ENCODE measurements at regions not wholly inside any gene's neighbourhood (a gene's known extent, or its start where the extent isn't known, plus 50 kb on each side); places are given as distances from the start of the nearest gene placed in this dataset.

DNA sequence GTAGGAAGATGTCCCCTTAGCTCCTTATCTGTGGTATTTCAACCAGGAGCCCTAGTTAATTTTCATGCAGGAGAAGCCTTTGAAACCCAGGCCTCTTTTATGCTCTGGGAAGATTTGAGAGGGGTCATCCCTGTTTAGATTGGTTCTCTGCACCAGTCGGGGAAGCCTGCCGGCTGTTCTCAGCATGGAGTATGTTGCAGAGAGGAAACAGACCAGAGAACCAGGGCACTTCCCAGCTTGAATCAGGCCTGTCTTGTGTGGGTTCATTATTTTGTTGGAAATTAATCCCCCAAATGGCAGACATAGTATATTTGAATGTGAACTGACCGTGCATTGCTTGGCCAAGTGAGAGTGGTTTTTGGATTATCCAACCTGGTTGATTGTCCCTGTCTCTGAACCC, 1082.1 kb upstream of the RBFOX1 start:
- peaks cover 44% of the 10 kb centered on the region for H3K9me3 Mint-ChIP-seq
- ATAC-seq (replicated peaks; ENCODE audit: extremely low read depth, poor library complexity, severe bottlenecking) (no peak), DNase-seq (ENCODE audit: low spot score in 2 of 2) (no peak)

DNA sequence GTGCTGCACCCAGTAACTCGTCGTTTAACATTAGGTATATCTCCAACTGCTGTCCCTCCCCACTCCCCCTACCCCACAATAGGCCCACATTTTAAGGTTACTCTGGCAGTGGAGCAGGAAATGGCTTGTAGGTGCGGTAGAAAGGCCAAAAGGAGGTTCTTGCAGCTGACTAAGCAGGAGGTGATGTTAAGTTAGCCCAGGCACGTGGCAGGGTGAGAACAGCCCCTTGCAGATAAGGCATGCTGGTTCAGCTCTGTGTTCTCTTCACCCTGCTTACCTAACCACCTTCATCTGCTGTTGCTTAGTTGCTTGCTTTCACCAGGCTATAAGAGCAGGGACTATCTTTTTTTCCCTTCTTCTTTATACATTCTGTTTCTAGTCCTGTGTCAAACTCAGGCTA, 1082.8 kb upstream of the RBFOX1 start:
- Mint-ChIP-seq H3K27ac (ENCODE audit: low read depth) (no peak overlapping the region), H3K9me3 (peaks cover 38% of the 10 kb centered on the region), H3K4me3 (no peak overlapping the region), H3K4me1 (no peaks in the 10 kb centered on the region), H3K36me3 (ENCODE audit: insufficient read depth) (no peaks in the 10 kb centered on the region), H3K27me3 (no peaks in the 10 kb centered on the region)
- ATAC-seq (replicated peaks; ENCODE audit: extremely low read depth, poor library complexity, severe bottlenecking): no peak
- no peak for DNase-seq (ENCODE audit: low spot score in 2 of 2)

More for the DNA sequence above, 1082.1 kb upstream of the RBFOX1 start:
- Mint-ChIP-seq H3K4me1 (no peaks in the 10 kb centered on the region), H3K27me3 (no peaks in the 10 kb centered on the region), H3K36me3 (ENCODE audit: insufficient read depth) (no peaks in the 10 kb centered on the region), H3K4me3 (no peak overlapping the region), H3K27ac (ENCODE audit: low read depth) (no peak overlapping the region)

DNA sequence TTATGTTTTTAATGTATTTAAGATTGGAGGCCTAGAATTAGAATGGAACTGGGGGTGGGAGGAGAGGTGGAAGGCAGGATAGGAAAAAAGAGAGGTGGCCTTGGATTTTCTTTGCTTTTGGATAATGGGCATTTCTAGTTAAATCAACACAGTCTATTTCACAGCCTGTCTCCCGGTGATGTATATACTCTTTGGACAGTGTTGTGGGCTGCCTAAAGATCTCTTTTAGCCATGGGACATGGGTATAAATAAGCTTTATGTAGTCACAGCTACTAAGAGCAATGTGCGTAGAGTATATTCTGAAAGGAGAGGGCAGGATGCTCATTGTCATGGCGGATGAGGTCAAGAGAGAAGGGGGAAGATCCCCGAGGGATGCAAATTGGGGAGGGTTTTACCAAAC, 1084.4 kb upstream of the RBFOX1 start:
- Mint-ChIP-seq H3K4me1 (no peaks in the 10 kb centered on the region), H3K9me3 (peaks cover 38% of the 10 kb centered on the region), H3K36me3 (ENCODE audit: insufficient read depth) (no peaks in the 10 kb centered on the region), H3K4me3 (no peak overlapping the region), H3K27ac (ENCODE audit: low read depth) (no peak overlapping the region), H3K27me3 (no peaks in the 10 kb centered on the region)
- no peak for DNase-seq (ENCODE audit: low spot score in 2 of 2)
- no peak for ATAC-seq (replicated peaks; ENCODE audit: extremely low read depth, poor library complexity, severe bottlenecking)

DNA sequence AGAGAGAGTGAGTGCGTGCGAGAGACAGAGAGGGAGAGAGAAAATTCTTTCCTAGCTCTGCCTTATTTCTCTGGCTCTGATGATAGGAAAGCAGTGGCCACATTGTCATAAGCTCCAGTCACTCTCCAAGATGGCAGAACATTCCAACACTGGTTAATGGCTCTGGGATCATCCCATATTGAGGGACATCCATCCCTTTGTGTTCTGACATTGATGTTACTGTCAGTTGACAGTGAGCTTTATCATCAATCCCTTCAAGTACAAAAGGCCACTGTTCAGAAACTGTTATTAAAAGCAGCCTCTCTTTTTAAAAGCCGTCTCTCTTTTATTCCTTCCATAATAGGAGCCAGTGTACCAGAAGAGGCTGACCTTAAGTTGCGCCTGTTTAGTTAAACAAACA, 1084.9 kb upstream of the RBFOX1 start:
- H3K4me3 Mint-ChIP-seq: no peak overlapping the region
- no peak for ATAC-seq (replicated peaks; ENCODE audit: extremely low read depth, poor library complexity, severe bottlenecking)
- no peaks in the 10 kb centered on the region for H3K27me3 Mint-ChIP-seq
- H3K9me3 Mint-ChIP-seq: peaks cover 42% of the 10 kb centered on the region
- no peaks in the 10 kb centered on the region for H3K36me3 Mint-ChIP-seq (ENCODE audit: insufficient read depth)
- DNase-seq (ENCODE audit: low spot score in 2 of 2): no peak
- no peak overlapping the region for H3K27ac Mint-ChIP-seq (ENCODE audit: low read depth)
- no peaks in the 10 kb centered on the region for H3K4me1 Mint-ChIP-seq

DNA sequence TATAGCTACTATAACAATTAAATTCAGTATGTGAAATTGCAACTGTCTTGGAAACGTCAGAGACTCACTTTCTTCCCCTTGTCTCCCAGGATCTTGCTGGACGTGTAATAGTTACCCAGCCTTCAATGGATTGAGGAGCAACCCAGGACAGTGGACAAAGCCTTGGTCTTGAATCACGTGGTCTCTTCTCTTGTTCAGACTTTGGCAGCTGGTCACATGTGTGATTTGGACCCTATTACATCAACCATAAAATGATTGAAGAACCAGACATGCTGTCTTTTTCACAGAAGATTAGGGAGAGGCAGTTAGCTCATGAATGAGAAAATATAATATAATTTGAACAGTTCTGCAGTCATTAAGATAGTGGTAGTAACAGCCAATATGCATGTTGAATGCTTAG, 1085.5 kb upstream of the RBFOX1 start:
- Mint-ChIP-seq H3K27ac (ENCODE audit: low read depth) (no peak overlapping the region), H3K4me1 (no peaks in the 10 kb centered on the region), H3K4me3 (no peak overlapping the region), H3K9me3 (peaks cover 43% of the 10 kb centered on the region), H3K36me3 (ENCODE audit: insufficient read depth) (no peaks in the 10 kb centered on the region), H3K27me3 (no peaks in the 10 kb centered on the region)
- DNase-seq (ENCODE audit: low spot score in 2 of 2) (no peak), ATAC-seq (replicated peaks; ENCODE audit: extremely low read depth, poor library complexity, severe bottlenecking) (no peak)

DNA sequence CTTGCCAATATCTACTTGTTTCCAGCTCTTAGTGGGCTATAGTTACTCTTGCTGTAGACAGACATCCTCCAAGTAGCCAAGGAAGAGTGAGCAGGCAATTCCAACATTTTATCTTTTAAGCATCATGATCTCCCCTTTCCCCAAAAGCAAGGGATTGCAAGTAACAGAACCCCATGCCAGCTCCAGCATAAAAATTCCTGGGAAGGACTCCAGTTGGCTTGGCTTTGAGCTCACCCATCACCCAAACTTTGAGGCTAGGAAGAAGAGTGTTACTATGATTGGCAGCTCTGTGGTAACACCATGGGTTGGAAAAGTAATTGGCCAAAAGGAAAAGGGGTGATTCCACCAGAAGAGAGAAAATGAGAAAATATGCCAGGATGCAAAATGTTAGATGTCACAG, 1086.4 kb upstream of the RBFOX1 start:
- Mint-ChIP-seq H3K4me3 (no peak overlapping the region), H3K4me1 (no peaks in the 10 kb centered on the region), H3K36me3 (ENCODE audit: insufficient read depth) (no peaks in the 10 kb centered on the region), H3K9me3 (peaks cover 38% of the 10 kb centered on the region), H3K27me3 (no peaks in the 10 kb centered on the region), H3K27ac (ENCODE audit: low read depth) (no peak overlapping the region)
- ATAC-seq (replicated peaks; ENCODE audit: extremely low read depth, poor library complexity, severe bottlenecking) (no peak), DNase-seq (ENCODE audit: low spot score in 2 of 2) (no peak)

DNA sequence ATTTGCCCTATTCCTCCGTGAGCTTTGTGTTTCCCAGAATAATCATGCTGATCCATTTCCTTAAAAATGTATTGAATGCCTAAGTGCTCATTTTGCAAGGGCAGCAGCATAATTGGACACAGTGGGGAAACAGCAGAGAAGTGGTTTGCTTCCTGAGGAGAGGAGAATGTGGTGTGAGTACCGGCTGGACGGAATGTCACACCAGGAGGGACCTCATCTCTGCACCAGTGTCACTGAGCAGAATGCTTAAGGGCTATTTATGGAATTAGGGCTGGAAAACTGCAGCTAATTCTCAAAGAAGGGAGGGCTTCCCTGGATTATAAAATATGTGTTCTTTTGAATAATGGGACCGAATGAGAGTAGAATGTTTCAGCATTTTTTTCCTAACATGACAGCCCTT, 1100.6 kb upstream of the RBFOX1 start:
- Mint-ChIP-seq H3K9me3 (peaks cover 19% of the 10 kb centered on the region), H3K36me3 (ENCODE audit: insufficient read depth) (no peaks in the 10 kb centered on the region), H3K27ac (ENCODE audit: low read depth) (no peak overlapping the region), H3K4me1 (no peaks in the 10 kb centered on the region), H3K27me3 (no peaks in the 10 kb centered on the region), H3K4me3 (no peak overlapping the region)
- ATAC-seq (replicated peaks; ENCODE audit: extremely low read depth, poor library complexity, severe bottlenecking): no peak
- DNase-seq (ENCODE audit: low spot score in 2 of 2): no peak

DNA sequence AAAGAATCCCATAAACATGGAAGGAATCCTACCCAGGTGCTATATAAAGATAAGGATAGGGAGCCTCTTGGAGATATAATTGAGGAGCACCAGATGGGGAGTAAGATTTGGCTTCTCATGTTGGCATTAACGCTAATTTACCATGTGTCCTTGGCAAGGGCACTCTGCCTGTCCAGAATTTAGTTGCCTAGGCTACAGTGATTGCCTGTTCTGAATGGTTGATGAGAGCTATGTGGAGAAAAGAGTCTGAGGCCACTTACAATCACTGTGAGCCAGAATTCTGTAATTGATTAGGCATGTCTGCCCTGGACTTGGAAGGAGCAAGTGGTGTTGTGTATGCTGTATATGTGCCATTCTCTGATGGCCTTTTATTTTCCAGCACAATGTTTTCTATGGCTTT, 1101.2 kb upstream of the RBFOX1 start:
- H3K9me3 Mint-ChIP-seq: peaks cover 19% of the 10 kb centered on the region
- no peak for DNase-seq (ENCODE audit: low spot score in 2 of 2)
- no peak for ATAC-seq (replicated peaks; ENCODE audit: extremely low read depth, poor library complexity, severe bottlenecking)

DNA sequence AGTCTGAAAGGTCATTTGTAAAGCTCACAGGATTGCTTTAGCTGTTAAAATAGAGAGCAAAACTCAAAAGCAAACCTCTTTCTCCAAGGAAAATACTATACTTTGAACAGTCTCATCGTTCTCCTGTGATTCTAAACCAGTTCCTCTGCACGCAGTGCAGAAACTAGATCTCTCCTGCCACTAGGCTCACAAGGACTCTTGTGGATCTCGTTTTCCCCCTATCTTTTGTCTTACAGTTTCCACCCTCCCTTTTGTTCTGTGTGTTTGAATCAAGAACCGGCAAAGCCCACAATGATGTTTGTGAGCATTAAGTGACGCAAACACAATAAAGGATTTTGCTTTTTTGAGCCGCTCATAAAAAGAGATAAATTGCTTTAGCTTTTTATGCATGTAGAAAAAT, 1103.5 kb upstream of the RBFOX1 start:
- Mint-ChIP-seq H3K4me3 (no peak overlapping the region), H3K27me3 (no peaks in the 10 kb centered on the region), H3K9me3 (peaks cover 19% of the 10 kb centered on the region), H3K4me1 (no peaks in the 10 kb centered on the region), H3K36me3 (ENCODE audit: insufficient read depth) (no peaks in the 10 kb centered on the region), H3K27ac (ENCODE audit: low read depth) (no peak overlapping the region)
- DNase-seq (ENCODE audit: low spot score in 2 of 2) (no peak), ATAC-seq (replicated peaks; ENCODE audit: extremely low read depth, poor library complexity, severe bottlenecking) (no peak)

More for the DNA sequence above, 1101.2 kb upstream of the RBFOX1 start:
- H3K36me3 Mint-ChIP-seq (ENCODE audit: insufficient read depth): no peaks in the 10 kb centered on the region
- no peaks in the 10 kb centered on the region for H3K27me3 Mint-ChIP-seq
- no peak overlapping the region for H3K27ac Mint-ChIP-seq (ENCODE audit: low read depth)
- H3K4me1 Mint-ChIP-seq: no peaks in the 10 kb centered on the region
- H3K4me3 Mint-ChIP-seq: no peak overlapping the region

DNA sequence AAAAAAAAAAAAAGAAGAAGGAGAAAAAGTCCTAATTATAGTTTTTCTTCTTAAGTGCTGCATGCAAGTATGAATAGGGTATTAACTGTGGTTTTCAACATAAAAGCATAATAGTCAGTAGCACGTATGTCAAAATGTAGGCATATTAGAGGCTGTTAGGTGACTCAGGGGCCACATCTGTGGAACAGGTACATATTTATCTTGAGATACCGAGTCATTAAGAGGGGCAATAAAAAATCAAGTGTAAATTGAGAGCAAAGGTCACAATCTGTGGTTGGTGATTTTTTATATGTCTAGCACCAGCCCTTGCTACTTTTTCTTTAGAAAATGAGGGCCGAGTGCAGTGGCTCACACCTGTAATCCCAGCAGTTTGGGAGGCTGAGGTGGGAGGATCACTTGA, 1113.8 kb upstream of the RBFOX1 start:
- no peaks in the 10 kb centered on the region for H3K36me3 Mint-ChIP-seq (ENCODE audit: insufficient read depth)
- no peak overlapping the region for H3K27ac Mint-ChIP-seq (ENCODE audit: low read depth)
- peaks cover 7% of the 10 kb centered on the region for H3K9me3 Mint-ChIP-seq

DNA sequence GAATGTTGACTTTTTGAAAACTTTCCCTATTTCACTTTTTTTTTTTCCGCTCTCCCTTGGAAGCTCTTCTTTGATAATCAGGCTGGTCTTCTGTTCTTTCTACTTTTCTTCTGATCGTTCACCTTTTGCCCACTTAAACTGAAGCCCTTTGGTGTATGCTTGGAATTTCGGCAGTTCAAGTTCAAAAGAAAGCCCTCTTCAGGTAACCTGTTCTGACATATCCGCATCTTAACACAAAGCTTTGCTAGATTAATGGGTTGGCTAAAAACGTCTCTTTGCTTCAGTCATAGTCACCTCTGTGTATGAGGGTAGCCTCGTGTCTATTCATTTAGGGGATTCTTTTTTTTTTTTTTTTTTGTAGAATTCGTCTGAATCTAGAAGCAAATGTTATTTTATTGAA, 1115.8 kb upstream of the RBFOX1 start:
- no peaks in the 10 kb centered on the region for H3K4me1 Mint-ChIP-seq
- ATAC-seq (replicated peaks; ENCODE audit: extremely low read depth, poor library complexity, severe bottlenecking) (no peak), DNase-seq (ENCODE audit: low spot score in 2 of 2) (no peak)
- H3K27me3 Mint-ChIP-seq: no peaks in the 10 kb centered on the region
- H3K9me3 Mint-ChIP-seq: peaks cover 7% of the 10 kb centered on the region
- no peak overlapping the region for H3K27ac Mint-ChIP-seq (ENCODE audit: low read depth)
- H3K4me3 Mint-ChIP-seq: no peak overlapping the region
- H3K36me3 Mint-ChIP-seq (ENCODE audit: insufficient read depth): no peaks in the 10 kb centered on the region

More for the DNA sequence above, 1113.8 kb upstream of the RBFOX1 start:
- DNase-seq (ENCODE audit: low spot score in 2 of 2) (no peak), ATAC-seq (replicated peaks; ENCODE audit: extremely low read depth, poor library complexity, severe bottlenecking) (no peak)
- H3K27me3 Mint-ChIP-seq: no peaks in the 10 kb centered on the region
- H3K4me1 Mint-ChIP-seq: no peaks in the 10 kb centered on the region
- H3K4me3 Mint-ChIP-seq: no peak overlapping the region

DNA sequence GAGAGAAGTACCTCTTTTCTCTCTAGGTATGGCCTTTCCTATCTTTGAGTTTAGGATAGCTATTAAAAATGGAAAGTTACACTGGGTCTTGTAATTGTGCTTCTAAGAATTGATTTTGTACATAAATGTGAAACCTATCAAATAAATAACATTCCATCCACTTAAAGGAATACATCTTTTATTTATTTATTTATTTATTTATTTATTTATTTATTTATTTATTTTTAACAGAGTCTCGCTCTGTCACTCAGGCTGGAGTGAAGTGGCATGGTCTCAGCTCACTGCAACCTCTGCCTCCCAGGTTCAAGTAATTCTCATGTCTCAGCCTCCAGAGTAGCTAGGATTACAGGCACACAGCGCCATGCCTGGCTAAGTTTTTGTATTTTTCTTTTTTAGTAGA, 1114.0 kb upstream of the EEF2KMT start:
- Mint-ChIP-seq H3K4me3 (no peak overlapping the region), H3K4me1 (no peaks in the 10 kb centered on the region), H3K9me3 (peaks cover 3% of the 10 kb centered on the region), H3K36me3 (ENCODE audit: insufficient read depth) (no peaks in the 10 kb centered on the region), H3K27ac (ENCODE audit: low read depth) (no peak overlapping the region), H3K27me3 (no peaks in the 10 kb centered on the region)
- ATAC-seq (replicated peaks; ENCODE audit: extremely low read depth, poor library complexity, severe bottlenecking) (no peak), DNase-seq (ENCODE audit: low spot score in 2 of 2) (no peak)

DNA sequence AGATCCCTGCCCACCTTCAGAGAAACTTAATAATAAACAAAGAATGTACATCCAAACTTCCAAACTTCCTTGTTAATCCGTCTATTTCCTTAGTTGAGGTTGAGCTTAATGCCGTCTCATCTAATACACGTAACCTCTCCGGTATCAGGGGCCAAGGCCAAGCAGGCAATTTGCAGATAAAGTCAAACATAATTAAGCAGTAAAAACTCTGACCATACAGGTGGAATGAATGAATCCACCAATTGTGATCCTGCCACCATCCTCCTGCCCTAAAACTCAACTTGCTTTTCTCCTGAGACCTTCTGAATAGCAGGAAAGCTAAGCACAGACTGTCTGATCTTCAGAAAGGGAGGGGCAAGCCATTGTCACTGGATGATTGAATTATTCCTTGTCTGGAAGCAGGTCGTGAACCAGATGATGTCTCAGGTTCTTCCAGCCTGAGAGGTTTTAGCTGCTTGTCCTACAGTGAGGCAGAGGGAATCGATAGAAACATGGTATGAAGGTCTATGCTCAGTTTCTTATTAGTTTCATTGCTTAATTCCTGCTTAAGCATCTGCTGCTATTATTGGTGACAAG, 1111.8 kb upstream of the EEF2KMT start:
- Mint-ChIP-seq H3K36me3 (ENCODE audit: insufficient read depth) (no peaks in the 10 kb centered on the region), H3K4me1 (no peaks in the 10 kb centered on the region), H3K27me3 (no peaks in the 10 kb centered on the region), H3K4me3 (no peak overlapping the region), H3K9me3 (peaks cover 6% of the 10 kb centered on the region), H3K27ac (ENCODE audit: low read depth) (no peak overlapping the region)
- no peak for DNase-seq (ENCODE audit: low spot score in 2 of 2)
- ATAC-seq (replicated peaks; ENCODE audit: extremely low read depth, poor library complexity, severe bottlenecking): no peak

DNA sequence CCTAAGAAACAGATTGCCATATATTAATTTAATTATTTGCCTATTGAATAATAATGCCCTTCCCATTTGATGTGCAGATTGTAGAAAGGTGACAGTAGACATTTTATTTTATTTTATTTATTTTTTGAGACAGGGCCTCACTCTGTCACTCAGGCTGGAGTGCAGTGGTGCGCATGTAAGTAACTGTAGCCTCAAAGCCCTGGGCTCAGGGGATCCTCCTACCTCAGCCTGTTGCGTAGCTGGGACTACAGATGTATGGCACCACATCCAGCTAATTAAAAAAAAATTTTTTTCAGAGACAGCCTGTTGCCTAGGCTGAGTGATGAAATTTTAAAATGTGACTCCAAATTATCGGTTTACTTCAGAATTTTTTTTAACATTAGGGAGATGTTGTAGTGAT, 1110.0 kb upstream of the EEF2KMT start:
- Mint-ChIP-seq H3K27ac (ENCODE audit: low read depth) (no peak overlapping the region), H3K36me3 (ENCODE audit: insufficient read depth) (no peaks in the 10 kb centered on the region), H3K4me3 (no peak overlapping the region), H3K27me3 (no peaks in the 10 kb centered on the region), H3K4me1 (no peaks in the 10 kb centered on the region), H3K9me3 (peaks cover 11% of the 10 kb centered on the region)
- DNase-seq (ENCODE audit: low spot score in 2 of 2): no peak
- ATAC-seq (replicated peaks; ENCODE audit: extremely low read depth, poor library complexity, severe bottlenecking): no peak

All from central memory CD8-positive, alpha-beta T cell (primary cell).